ENCODE measurements at regions not wholly inside any gene's neighbourhood (a gene's known extent, or its start where the extent isn't known, plus 50 kb on each side); places are given as distances from the start of the nearest gene placed in this dataset.

DNA sequence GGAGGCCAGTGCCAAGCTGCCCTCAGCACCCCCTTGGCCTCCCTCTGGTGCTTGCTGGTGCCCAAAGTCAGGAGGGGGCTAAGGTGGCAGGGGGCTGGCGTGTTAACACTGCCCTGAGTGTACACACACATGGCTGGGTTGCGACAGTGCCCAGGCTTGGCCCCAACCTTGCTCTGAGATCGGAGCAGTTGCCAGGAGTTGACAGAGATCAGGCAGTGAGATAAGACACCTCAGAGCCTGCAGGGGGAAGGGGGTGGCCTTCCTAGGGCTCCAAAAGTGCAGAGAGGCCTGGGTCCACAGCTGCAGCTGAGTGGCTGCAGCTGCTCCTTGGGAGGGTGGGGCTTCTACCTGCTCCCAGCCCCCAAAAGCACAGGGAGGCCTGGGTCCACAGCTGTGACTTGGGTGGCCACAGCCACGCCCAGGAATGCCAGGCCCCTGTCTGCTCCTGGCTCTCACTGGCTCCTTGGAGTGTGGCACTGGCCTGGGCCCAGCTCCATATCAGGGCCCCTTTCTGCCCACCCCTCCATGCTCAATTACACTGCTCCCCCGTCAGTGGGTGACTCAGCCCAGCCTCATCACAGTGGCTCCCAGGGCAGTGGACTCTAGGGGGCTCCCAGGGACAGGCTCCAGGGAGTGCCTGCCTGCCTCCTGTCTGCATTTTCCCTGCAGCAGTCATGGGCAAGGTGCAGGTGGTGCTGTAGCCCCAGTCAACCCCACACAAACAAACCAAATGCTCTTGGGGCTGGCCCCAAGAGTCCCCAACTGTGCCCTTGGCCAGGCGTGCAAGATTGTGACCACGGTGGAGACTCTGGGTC, 56.4 kb upstream of the C15orf39 start (continued):
- TF ChIP-seq ISX (CRISPR knock-in tag; conservative IDR thresholded peaks at IDR 0.05) = no peak
- no peak for TF ChIP-seq SKI (IDR thresholded peaks at IDR 0.05; ENCODE audit: partially characterized antibody)
- TF ChIP-seq, protein P1, sequence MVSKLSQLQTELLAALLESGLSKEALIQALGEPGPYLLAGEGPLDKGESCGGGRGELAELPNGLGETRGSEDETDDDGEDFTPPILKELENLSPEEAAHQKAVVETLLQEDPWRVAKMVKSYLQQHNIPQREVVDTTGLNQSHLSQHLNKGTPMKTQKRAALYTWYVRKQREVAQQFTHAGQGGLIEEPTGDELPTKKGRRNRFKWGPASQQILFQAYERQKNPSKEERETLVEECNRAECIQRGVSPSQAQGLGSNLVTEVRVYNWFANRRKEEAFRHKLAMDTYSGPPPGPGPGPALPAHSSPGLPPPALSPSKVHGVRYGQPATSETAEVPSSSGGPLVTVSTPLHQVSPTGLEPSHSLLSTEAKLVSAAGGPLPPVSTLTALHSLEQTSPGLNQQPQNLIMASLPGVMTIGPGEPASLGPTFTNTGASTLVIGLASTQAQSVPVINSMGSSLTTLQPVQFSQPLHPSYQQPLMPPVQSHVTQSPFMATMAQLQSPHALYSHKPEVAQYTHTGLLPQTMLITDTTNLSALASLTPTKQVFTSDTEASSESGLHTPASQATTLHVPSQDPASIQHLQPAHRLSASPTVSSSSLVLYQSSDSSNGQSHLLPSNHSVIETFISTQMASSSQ (IDR thresholded peaks at IDR 0.05; ENCODE audit: low read depth) = no peak
- TF ChIP-seq, protein P1 (CRISPR knock-in tag; IDR thresholded peaks at IDR 0.05; ENCODE audit: borderline replicate concordance) = peak; percentile 43; the same call in 1 of the 2 replicates
- no peak for TF ChIP-seq ZNF703 (CRISPR knock-in tag; IDR thresholded peaks at IDR 0.05; ENCODE audit: borderline replicate concordance)
- TF ChIP-seq ZNF550 (CRISPR knock-in tag; IDR thresholded peaks at IDR 0.05; ENCODE audit: borderline replicate concordance) = no peak
- TF ChIP-seq ZNF75D (CRISPR knock-in tag; IDR thresholded peaks at IDR 0.05; ENCODE audit: borderline replicate concordance) = no peak
- TF ChIP-seq TEAD3 (CRISPR knock-in tag; optimal IDR thresholded peaks at IDR 0.05; ENCODE audit: borderline replicate concordance) = no peak
- TF ChIP-seq, protein P2, sequence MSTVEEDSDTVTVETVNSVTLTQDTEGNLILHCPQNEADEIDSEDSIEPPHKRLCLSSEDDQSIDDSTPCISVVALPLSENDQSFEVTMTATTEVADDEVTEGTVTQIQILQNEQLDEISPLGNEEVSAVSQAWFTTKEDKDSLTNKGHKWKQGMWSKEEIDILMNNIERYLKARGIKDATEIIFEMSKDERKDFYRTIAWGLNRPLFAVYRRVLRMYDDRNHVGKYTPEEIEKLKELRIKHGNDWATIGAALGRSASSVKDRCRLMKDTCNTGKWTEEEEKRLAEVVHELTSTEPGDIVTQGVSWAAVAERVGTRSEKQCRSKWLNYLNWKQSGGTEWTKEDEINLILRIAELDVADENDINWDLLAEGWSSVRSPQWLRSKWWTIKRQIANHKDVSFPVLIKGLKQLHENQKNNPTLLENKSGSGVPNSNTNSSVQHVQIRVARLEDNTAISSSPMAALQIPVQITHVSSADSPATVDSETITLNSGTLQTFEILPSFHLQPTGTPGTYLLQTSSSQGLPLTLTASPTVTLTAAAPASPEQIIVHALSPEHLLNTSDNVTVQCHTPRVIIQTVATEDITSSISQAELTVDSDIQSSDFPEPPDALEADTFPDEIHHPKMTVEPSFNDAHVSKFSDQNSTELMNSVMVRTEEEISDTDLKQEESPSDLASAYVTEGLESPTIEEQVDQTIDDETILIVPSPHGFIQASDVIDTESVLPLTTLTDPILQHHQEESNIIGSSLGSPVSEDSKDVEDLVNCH (CRISPR knock-in tag; IDR thresholded peaks at IDR 0.05) = no peak
- 0 out of 2 replicates have a peak, but pooled peaks have one; percentile 23 for TF ChIP-seq HOMEZ (CRISPR knock-in tag; IDR thresholded peaks at IDR 0.05; ENCODE audit: low read depth)
- TF ChIP-seq FOXA3 (CRISPR knock-in tag; IDR thresholded peaks at IDR 0.05) = peak; percentile 31; the same call in 1 of the 2 replicates
- no peak for TF ChIP-seq ZNF354B (CRISPR knock-in tag; IDR thresholded peaks at IDR 0.05)
- TF ChIP-seq, protein P3, sequence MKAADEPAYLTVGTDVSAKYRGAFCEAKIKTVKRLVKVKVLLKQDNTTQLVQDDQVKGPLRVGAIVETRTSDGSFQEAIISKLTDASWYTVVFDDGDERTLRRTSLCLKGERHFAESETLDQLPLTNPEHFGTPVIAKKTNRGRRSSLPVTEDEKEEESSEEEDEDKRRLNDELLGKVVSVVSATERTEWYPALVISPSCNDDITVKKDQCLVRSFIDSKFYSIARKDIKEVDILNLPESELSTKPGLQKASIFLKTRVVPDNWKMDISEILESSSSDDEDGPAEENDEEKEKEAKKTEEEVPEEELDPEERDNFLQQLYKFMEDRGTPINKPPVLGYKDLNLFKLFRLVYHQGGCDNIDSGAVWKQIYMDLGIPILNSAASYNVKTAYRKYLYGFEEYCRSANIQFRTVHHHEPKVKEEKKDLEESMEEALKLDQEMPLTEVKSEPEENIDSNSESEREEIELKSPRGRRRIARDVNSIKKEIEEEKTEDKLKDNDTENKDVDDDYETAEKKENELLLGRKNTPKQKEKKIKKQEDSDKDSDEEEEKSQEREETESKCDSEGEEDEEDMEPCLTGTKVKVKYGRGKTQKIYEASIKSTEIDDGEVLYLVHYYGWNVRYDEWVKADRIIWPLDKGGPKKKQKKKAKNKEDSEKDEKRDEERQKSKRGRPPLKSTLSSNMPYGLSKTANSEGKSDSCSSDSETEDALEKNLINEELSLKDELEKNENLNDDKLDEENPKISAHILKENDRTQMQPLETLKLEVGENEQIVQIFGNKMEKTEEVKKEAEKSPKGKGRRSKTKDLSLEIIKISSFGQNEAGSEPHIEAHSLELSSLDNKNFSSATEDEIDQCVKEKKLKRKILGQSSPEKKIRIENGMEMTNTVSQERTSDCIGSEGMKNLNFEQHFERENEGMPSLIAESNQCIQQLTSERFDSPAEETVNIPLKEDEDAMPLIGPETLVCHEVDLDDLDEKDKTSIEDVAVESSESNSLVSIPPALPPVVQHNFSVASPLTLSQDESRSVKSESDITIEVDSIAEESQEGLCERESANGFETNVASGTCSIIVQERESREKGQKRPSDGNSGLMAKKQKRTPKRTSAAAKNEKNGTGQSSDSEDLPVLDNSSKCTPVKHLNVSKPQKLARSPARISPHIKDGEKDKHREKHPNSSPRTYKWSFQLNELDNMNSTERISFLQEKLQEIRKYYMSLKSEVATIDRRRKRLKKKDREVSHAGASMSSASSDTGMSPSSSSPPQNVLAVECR (CRISPR knock-in tag; IDR thresholded peaks at IDR 0.05; ENCODE audit: borderline replicate concordance) = peak; percentile 61; the same call in 1 of the 2 replicates
- no peak for TF ChIP-seq BRCA1 (CRISPR knock-in tag; IDR thresholded peaks at IDR 0.05)
- no peak for TF ChIP-seq PBX3 (CRISPR knock-in tag; IDR thresholded peaks at IDR 0.05; ENCODE audit: borderline replicate concordance)

Data from HepG2 (cell line).